Neural progenitor cell (in vitro differentiated cells): ENCODE measurements at regions not wholly inside any gene's neighbourhood (a gene's known extent, or its start where the extent isn't known, plus 50 kb on each side); places are given as distances from the start of the nearest gene placed in this dataset.

Experiments used
- CTCF ChIP-seq: fragments of 200-600 bp; sonication (generic); IDR thresholded peaks from 2 replicates; pipeline ENCODE4 v1.5.1; 2017; ENCODE audit warnings: antibody characterized with exemption, mild to moderate bottlenecking
- EZH2 ChIP-seq: fragments of 200-600 bp; sonication (generic); IDR thresholded peaks from 2 replicates; pipeline ENCODE4 v1.6.1; 2017; ENCODE audit warnings: antibody characterized with exemption, mild to moderate bottlenecking, moderate library complexity
- EZH2phosphoT487 ChIP-seq: fragments of 200-600 bp; sonication (generic); IDR thresholded peaks from 2 replicates; pipeline ENCODE4 v1.6.1; 2017; ENCODE audit warnings: antibody characterized with exemption

GRCh38 chr7:149669121-149669818, 104.1 kb downstream of the ZNF467 start:
- TF ChIP-seq CTCF = peak; percentile 46
- TF ChIP-seq EZH2 = no peak
- no peak for TF ChIP-seq EZH2phosphoT487
